ENCODE measurements at regions not wholly inside any gene's neighbourhood (a gene's known extent, or its start where the extent isn't known, plus 50 kb on each side); places are given as distances from the start of the nearest gene placed in this dataset.

GRCh38 chr4:54607067-54607466 is 50.7 kb upstream of the KIT start:
- TF ChIP-seq SIN3A (IDR thresholded peaks at IDR 0.05; ENCODE audit: borderline replicate concordance, insufficient read depth, low read length) (no peak), POLR2AphosphoS5 (IDR thresholded peaks at IDR 0.05; ENCODE audit: low read depth, low read length) (no peak)
